MM.1S (cell line): ENCODE measurements at regions not wholly inside any gene's neighbourhood (a gene's known extent, or its start where the extent isn't known, plus 50 kb on each side); places are given as distances from the start of the nearest gene placed in this dataset.

Source experiments
- DNase-seq: peaks from one replicate; pipeline ENCODE4 v3.0.0-alpha.2; 2015
- H2AFZ ChIP-seq: fragments of 300-600 bp; sonication (generic); 2 replicates; pipeline ENCODE4 v1.6.0; 2016; ENCODE audit warnings: antibody characterized with exemption, low read length
- H3F3A ChIP-seq: fragments of 300-600 bp; sonication (generic); 2 replicates; pipeline ENCODE4 v1.6.1; 2016; ENCODE audit warnings: mild to moderate bottlenecking, antibody characterized with exemption, low read length, moderate library complexity, mixed read lengths; ENCODE audit not compliant: insufficient read depth
- H3K27ac ChIP-seq: fragments of 300-600 bp; sonication (generic); 2 replicates; pipeline ENCODE4 v1.5.1; 2016; ENCODE audit warnings: mild to moderate bottlenecking, low read length
- H3K27me3 ChIP-seq: fragments of 300-600 bp; sonication (generic); replicated peaks from 2 replicates; pipeline ENCODE4 v1.6.0; 2016; ENCODE audit warnings: low read length; ENCODE audit not compliant: insufficient read depth
- H3K36me3 ChIP-seq: fragments of 300-600 bp; sonication (generic); replicated peaks from 2 replicates; pipeline ENCODE4 v1.6.1; 2016; ENCODE audit warnings: mild to moderate bottlenecking, low read length, mixed read lengths; ENCODE audit not compliant: insufficient read depth
- H3K4me1 ChIP-seq: fragments of 300-600 bp; sonication (generic); 2 replicates; pipeline ENCODE4 v1.6.1; 2016; ENCODE audit warnings: low read length, mixed read lengths
- H3K4me2 ChIP-seq: fragments of 300-600 bp; sonication (generic); 2 replicates; pipeline ENCODE4 v1.6.0; 2016; ENCODE audit warnings: low read depth, low read length
- H3K4me3 ChIP-seq: fragments of 300-600 bp; sonication (generic); 2 replicates; pipeline ENCODE4 v1.5.1; 2016; ENCODE audit warnings: low read length, mixed read lengths
- H3K79me2 ChIP-seq: fragments of 300-600 bp; sonication (generic); 2 replicates; pipeline ENCODE4 v1.6.1; 2016; ENCODE audit warnings: mixed run types, low read length, mixed read lengths
- H3K9ac ChIP-seq: fragments of 300-600 bp; sonication (generic); 2 replicates; pipeline ENCODE4 v1.6.1; 2016; ENCODE audit warnings: low read length, mixed read lengths
- H3K9me2 ChIP-seq: fragments of 300-600 bp; sonication (generic); replicated peaks from 2 replicates; pipeline ENCODE4 v1.6.1; 2016; ENCODE audit warnings: mild to moderate bottlenecking, low read length, mixed read lengths; ENCODE audit not compliant: insufficient read depth
- H3K9me3 ChIP-seq: fragments of 300-600 bp; sonication (generic); replicated peaks from 2 replicates; pipeline ENCODE4 v1.6.1; 2016; ENCODE audit warnings: mild to moderate bottlenecking, low read length, mixed read lengths; ENCODE audit not compliant: insufficient read depth
- H4K20me1 ChIP-seq: fragments of 300-600 bp; sonication (generic); 2 replicates; pipeline ENCODE4 v1.6.1; 2016; ENCODE audit warnings: mild to moderate bottlenecking, low read length, moderate library complexity, mixed read lengths; ENCODE audit not compliant: insufficient read depth
- EZH2 ChIP-seq: fragments of 300-600 bp; sonication (generic); optimal IDR thresholded peaks from 2 replicates; pipeline ENCODE3; 2017; ENCODE audit warnings: low read depth, mild to moderate bottlenecking, antibody characterized with exemption, low read length, mixed read lengths
- EZH2phosphoT487 ChIP-seq: fragments of 300-600 bp; sonication (generic); IDR thresholded peaks from 2 replicates; pipeline ENCODE4 v1.6.1; 2018; ENCODE audit warnings: antibody characterized with exemption, low read length
- TF ChIP-seq, protein P1 (sequence below): fragments of 300-600 bp; sonication (generic); IDR thresholded peaks from 2 replicates; pipeline ENCODE4 v1.5.1; 2016; ENCODE audit warnings: antibody characterized with exemption, low read length, mixed read lengths

DNA sequence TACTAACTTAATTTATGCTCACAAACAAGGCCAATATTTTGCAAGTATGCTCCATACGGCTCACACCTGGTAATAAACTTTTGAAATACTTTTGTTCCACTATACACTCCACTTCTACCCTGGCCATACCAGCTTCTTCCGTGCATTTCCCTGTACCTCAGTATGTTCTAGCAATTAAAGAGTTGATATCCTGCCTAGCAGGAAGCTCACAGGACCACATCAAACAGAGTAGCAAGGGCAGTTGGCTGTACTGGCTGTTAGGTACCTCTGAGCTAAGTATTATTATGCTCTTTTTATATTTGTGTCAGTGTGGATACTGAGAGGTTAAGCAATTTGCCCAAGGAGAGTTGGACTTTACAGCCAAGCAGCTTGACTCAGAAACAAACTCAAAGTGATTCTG, 257.7 kb downstream of the SLITRK6 start:
- Histone ChIP-seq H3F3A (no peaks in the 10 kb centered on the region), H4K20me1 (no peaks in the 10 kb centered on the region), H3K27ac (no peak overlapping the region), H3K79me2 (no peaks in the 10 kb centered on the region), H3K9ac (no peak overlapping the region), H3K4me3 (no peak overlapping the region), H3K27me3 (no peaks in the 10 kb centered on the region), H3K9me2 (no peaks in the 10 kb centered on the region), H3K4me1 (no peaks in the 10 kb centered on the region), H3K4me2 (no peak overlapping the region), H3K9me3 (no peaks in the 10 kb centered on the region), H2AFZ (no peak overlapping the region), H3K36me3 (no peaks in the 10 kb centered on the region)
- TF ChIP-seq EZH2 (no peak), EZH2phosphoT487 (no peak)
- TF ChIP-seq, protein P1, sequence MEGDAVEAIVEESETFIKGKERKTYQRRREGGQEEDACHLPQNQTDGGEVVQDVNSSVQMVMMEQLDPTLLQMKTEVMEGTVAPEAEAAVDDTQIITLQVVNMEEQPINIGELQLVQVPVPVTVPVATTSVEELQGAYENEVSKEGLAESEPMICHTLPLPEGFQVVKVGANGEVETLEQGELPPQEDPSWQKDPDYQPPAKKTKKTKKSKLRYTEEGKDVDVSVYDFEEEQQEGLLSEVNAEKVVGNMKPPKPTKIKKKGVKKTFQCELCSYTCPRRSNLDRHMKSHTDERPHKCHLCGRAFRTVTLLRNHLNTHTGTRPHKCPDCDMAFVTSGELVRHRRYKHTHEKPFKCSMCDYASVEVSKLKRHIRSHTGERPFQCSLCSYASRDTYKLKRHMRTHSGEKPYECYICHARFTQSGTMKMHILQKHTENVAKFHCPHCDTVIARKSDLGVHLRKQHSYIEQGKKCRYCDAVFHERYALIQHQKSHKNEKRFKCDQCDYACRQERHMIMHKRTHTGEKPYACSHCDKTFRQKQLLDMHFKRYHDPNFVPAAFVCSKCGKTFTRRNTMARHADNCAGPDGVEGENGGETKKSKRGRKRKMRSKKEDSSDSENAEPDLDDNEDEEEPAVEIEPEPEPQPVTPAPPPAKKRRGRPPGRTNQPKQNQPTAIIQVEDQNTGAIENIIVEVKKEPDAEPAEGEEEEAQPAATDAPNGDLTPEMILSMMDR, result no peak
- no peak for DNase-seq

GRCh38 chr13:85538957-85539356, 260.3 kb downstream of the SLITRK6 start:
- no peaks in the 10 kb centered on the region for H3K36me3 ChIP-seq
- no peak overlapping the region for H3K4me3 ChIP-seq
- no peak overlapping the region for H3K4me2 ChIP-seq
- H4K20me1 ChIP-seq, result no peaks in the 10 kb centered on the region
- H3K9me2 ChIP-seq, result no peaks in the 10 kb centered on the region
- no peaks in the 10 kb centered on the region for H3K27me3 ChIP-seq
- H3K27ac ChIP-seq, result no peak overlapping the region
- no peak overlapping the region for H2AFZ ChIP-seq
- DNase-seq, result no peak
- TF ChIP-seq EZH2 (no peak), EZH2phosphoT487 (no peak)
- TF ChIP-seq, protein P1, result no peak
- no peaks in the 10 kb centered on the region for H3K4me1 ChIP-seq
- H3F3A ChIP-seq, result no peaks in the 10 kb centered on the region
- no peaks in the 10 kb centered on the region for H3K9me3 ChIP-seq
- H3K79me2 ChIP-seq, result no peaks in the 10 kb centered on the region
- no peak overlapping the region for H3K9ac ChIP-seq

GRCh38 chr13:85537601-85538000, 261.6 kb downstream of the SLITRK6 start:
- H3F3A ChIP-seq, result no peaks in the 10 kb centered on the region
- H2AFZ ChIP-seq, result no peak overlapping the region
- no peaks in the 10 kb centered on the region for H3K36me3 ChIP-seq
- H3K79me2 ChIP-seq, result no peaks in the 10 kb centered on the region
- no peak overlapping the region for H3K9ac ChIP-seq
- no peak overlapping the region for H3K4me3 ChIP-seq
- H3K27ac ChIP-seq, result no peak overlapping the region
- DNase-seq, result no peak
- H3K9me3 ChIP-seq, result no peaks in the 10 kb centered on the region
- H3K4me1 ChIP-seq, result no peaks in the 10 kb centered on the region
- H3K4me2 ChIP-seq, result no peak overlapping the region
- TF ChIP-seq, protein P1, result no peak
- TF ChIP-seq EZH2, result no peak
- no peaks in the 10 kb centered on the region for H3K9me2 ChIP-seq
- no peaks in the 10 kb centered on the region for H4K20me1 ChIP-seq
- no peaks in the 10 kb centered on the region for H3K27me3 ChIP-seq
